ENCODE measurements at regions not wholly inside any gene's neighbourhood (a gene's known extent, or its start where the extent isn't known, plus 50 kb on each side); places are given as distances from the start of the nearest gene placed in this dataset.
A peak's percentile ranks its signal among the peaks of the same experiment; 100 is the strongest.

GRCh38 chr12:114752217-114752616 is 68.2 kb upstream of the TBX3 start:
- Histone ChIP-seq H3K27me3 (ENCODE audit: control insufficient read depth, insufficient read depth, low read length) (no peaks in the 10 kb centered on the region), H3K4me1 (ENCODE audit: control insufficient read depth, insufficient read depth, low read length) (no peaks in the 10 kb centered on the region), H3K36me3 (ENCODE audit: insufficient read depth, low read length) (no peaks in the 10 kb centered on the region), H3K9ac (ENCODE audit: low read depth, low read length) (no peak overlapping the region), H3K9me3 (replicated peaks; ENCODE audit: low read length) (no peaks in the 10 kb centered on the region), H3K4me2 (ENCODE audit: low read length) (no peak overlapping the region), H3K4me3 (ENCODE audit: low read length) (no peak overlapping the region)

GRCh38 chr12:114751712-114752111 is 67.7 kb upstream of the TBX3 start:
- peaks cover 3% of the 10 kb centered on the region for H3K4me1 ChIP-seq (ENCODE audit: control insufficient read depth, insufficient read depth, low read length)
- H3K4me3 ChIP-seq (ENCODE audit: low read length) = no peak overlapping the region
- no peak overlapping the region for H3K9ac ChIP-seq (ENCODE audit: low read depth, low read length)
- no peaks in the 10 kb centered on the region for H3K9me3 ChIP-seq (replicated peaks; ENCODE audit: low read length)
- H3K27me3 ChIP-seq (ENCODE audit: control insufficient read depth, insufficient read depth, low read length) = no peaks in the 10 kb centered on the region
- no peaks in the 10 kb centered on the region for H3K36me3 ChIP-seq (ENCODE audit: insufficient read depth, low read length)
- no peak overlapping the region for H3K4me2 ChIP-seq (ENCODE audit: low read length)

GRCh38 chr12:114750917-114751316 is 66.9 kb upstream of the TBX3 start:
- Histone ChIP-seq H3K4me2 (ENCODE audit: low read length) (no peak overlapping the region), H3K9ac (ENCODE audit: low read depth, low read length) (no peak overlapping the region), H3K36me3 (ENCODE audit: insufficient read depth, low read length) (no peaks in the 10 kb centered on the region), H3K27me3 (ENCODE audit: control insufficient read depth, insufficient read depth, low read length) (no peaks in the 10 kb centered on the region), H3K4me3 (ENCODE audit: low read length) (no peak overlapping the region), H3K9me3 (replicated peaks; ENCODE audit: low read length) (no peaks in the 10 kb centered on the region), H3K4me1 (ENCODE audit: control insufficient read depth, insufficient read depth, low read length) (peaks cover 3% of the 10 kb centered on the region)

- Histone ChIP-seq H3K4me1 (ENCODE audit: control insufficient read depth, insufficient read depth, low read length) (peaks cover 7% of the 10 kb centered on the region), H3K9ac (ENCODE audit: low read depth, low read length) (no peak overlapping the region), H3K36me3 (ENCODE audit: insufficient read depth, low read length) (no peaks in the 10 kb centered on the region), H3K27me3 (ENCODE audit: control insufficient read depth, insufficient read depth, low read length) (no peaks in the 10 kb centered on the region), H3K4me3 (ENCODE audit: low read length) (no peak overlapping the region), H3K9me3 (replicated peaks; ENCODE audit: low read length) (no peaks in the 10 kb centered on the region), H3K4me2 (ENCODE audit: low read length) (no peak overlapping the region)
Observed at GRCh38 chr12:114749065-114749464, 65.1 kb upstream of the TBX3 start.

- Histone ChIP-seq H3K4me2 (ENCODE audit: low read length) (no peak overlapping the region), H3K4me1 (ENCODE audit: control insufficient read depth, insufficient read depth, low read length) (peaks cover 7% of the 10 kb centered on the region), H3K27me3 (ENCODE audit: control insufficient read depth, insufficient read depth, low read length) (no peaks in the 10 kb centered on the region), H3K36me3 (ENCODE audit: insufficient read depth, low read length) (no peaks in the 10 kb centered on the region), H3K4me3 (ENCODE audit: low read length) (no peak overlapping the region), H3K9me3 (replicated peaks; ENCODE audit: low read length) (no peaks in the 10 kb centered on the region), H3K9ac (ENCODE audit: low read depth, low read length) (no peak overlapping the region)
Observed at GRCh38 chr12:114747012-114747858, 63.3 kb upstream of the TBX3 start.

GRCh38 chr12:114746297-114747011 is 62.5 kb upstream of the TBX3 start:
- Histone ChIP-seq H3K4me2 (ENCODE audit: low read length) (no peak overlapping the region), H3K9me3 (replicated peaks; ENCODE audit: low read length) (no peaks in the 10 kb centered on the region), H3K4me3 (ENCODE audit: low read length) (no peak overlapping the region), H3K4me1 (ENCODE audit: control insufficient read depth, insufficient read depth, low read length) (peaks cover 7% of the 10 kb centered on the region), H3K36me3 (ENCODE audit: insufficient read depth, low read length) (no peaks in the 10 kb centered on the region), H3K27me3 (ENCODE audit: control insufficient read depth, insufficient read depth, low read length) (no peaks in the 10 kb centered on the region), H3K9ac (ENCODE audit: low read depth, low read length) (no peak overlapping the region)

GRCh38 chr12:114744691-114745090 is 60.7 kb upstream of the TBX3 start:
- Histone ChIP-seq H3K4me1 (ENCODE audit: control insufficient read depth, insufficient read depth, low read length) (peaks cover 7% of the 10 kb centered on the region), H3K4me3 (ENCODE audit: low read length) (no peak overlapping the region), H3K9ac (ENCODE audit: low read depth, low read length) (no peak overlapping the region), H3K9me3 (replicated peaks; ENCODE audit: low read length) (no peaks in the 10 kb centered on the region), H3K36me3 (ENCODE audit: insufficient read depth, low read length) (no peaks in the 10 kb centered on the region), H3K27me3 (ENCODE audit: control insufficient read depth, insufficient read depth, low read length) (no peaks in the 10 kb centered on the region), H3K4me2 (ENCODE audit: low read length) (peak overlapping the region; percentile 35)

- Histone ChIP-seq H3K4me3 (ENCODE audit: low read length) (no peak overlapping the region), H3K9ac (ENCODE audit: low read depth, low read length) (no peak overlapping the region), H3K27me3 (ENCODE audit: control insufficient read depth, insufficient read depth, low read length) (no peaks in the 10 kb centered on the region), H3K4me2 (ENCODE audit: low read length) (no peak overlapping the region), H3K36me3 (ENCODE audit: insufficient read depth, low read length) (no peaks in the 10 kb centered on the region), H3K9me3 (replicated peaks; ENCODE audit: low read length) (no peaks in the 10 kb centered on the region), H3K4me1 (ENCODE audit: control insufficient read depth, insufficient read depth, low read length) (peaks cover 7% of the 10 kb centered on the region)
Observed at GRCh38 chr12:114744285-114744684, 60.3 kb upstream of the TBX3 start.

- Histone ChIP-seq H3K36me3 (ENCODE audit: insufficient read depth, low read length) (no peaks in the 10 kb centered on the region), H3K27me3 (ENCODE audit: control insufficient read depth, insufficient read depth, low read length) (no peaks in the 10 kb centered on the region), H3K4me1 (ENCODE audit: control insufficient read depth, insufficient read depth, low read length) (peaks cover 7% of the 10 kb centered on the region), H3K9ac (ENCODE audit: low read depth, low read length) (no peak overlapping the region), H3K4me2 (ENCODE audit: low read length) (no peak overlapping the region), H3K9me3 (replicated peaks; ENCODE audit: low read length) (no peaks in the 10 kb centered on the region), H3K4me3 (ENCODE audit: low read length) (no peak overlapping the region)
Observed at GRCh38 chr12:114743799-114744198, 59.8 kb upstream of the TBX3 start.

GRCh38 chr12:114743289-114743688 is 59.3 kb upstream of the TBX3 start:
- H3K9me3 ChIP-seq (replicated peaks; ENCODE audit: low read length) = no peaks in the 10 kb centered on the region
- H3K4me3 ChIP-seq (ENCODE audit: low read length) = no peak overlapping the region
- H3K4me1 ChIP-seq (ENCODE audit: control insufficient read depth, insufficient read depth, low read length) = peaks cover 7% of the 10 kb centered on the region
- no peaks in the 10 kb centered on the region for H3K36me3 ChIP-seq (ENCODE audit: insufficient read depth, low read length)
- H3K4me2 ChIP-seq (ENCODE audit: low read length) = no peak overlapping the region
- no peak overlapping the region for H3K9ac ChIP-seq (ENCODE audit: low read depth, low read length)
- H3K27me3 ChIP-seq (ENCODE audit: control insufficient read depth, insufficient read depth, low read length) = no peaks in the 10 kb centered on the region

GRCh38 chr12:114742363-114742762 is 58.4 kb upstream of the TBX3 start:
- Histone ChIP-seq H3K4me1 (ENCODE audit: control insufficient read depth, insufficient read depth, low read length) (peaks cover 7% of the 10 kb centered on the region), H3K4me2 (ENCODE audit: low read length) (no peak overlapping the region), H3K9ac (ENCODE audit: low read depth, low read length) (no peak overlapping the region)

GRCh38 chr12:114741940-114742339 is 58.0 kb upstream of the TBX3 start:
- H3K4me2 ChIP-seq (ENCODE audit: low read length) = no peak overlapping the region
- H3K27me3 ChIP-seq (ENCODE audit: control insufficient read depth, insufficient read depth, low read length) = no peaks in the 10 kb centered on the region
- H3K4me3 ChIP-seq (ENCODE audit: low read length) = no peak overlapping the region
- H3K4me1 ChIP-seq (ENCODE audit: control insufficient read depth, insufficient read depth, low read length) = peaks cover 6% of the 10 kb centered on the region
- H3K9me3 ChIP-seq (replicated peaks; ENCODE audit: low read length) = no peaks in the 10 kb centered on the region
- H3K36me3 ChIP-seq (ENCODE audit: insufficient read depth, low read length) = no peaks in the 10 kb centered on the region
- H3K9ac ChIP-seq (ENCODE audit: low read depth, low read length) = no peak overlapping the region

More at GRCh38 chr12:114742363-114742762, 58.4 kb upstream of the TBX3 start:
- H3K27me3 ChIP-seq (ENCODE audit: control insufficient read depth, insufficient read depth, low read length) = no peaks in the 10 kb centered on the region
- no peaks in the 10 kb centered on the region for H3K9me3 ChIP-seq (replicated peaks; ENCODE audit: low read length)
- no peak overlapping the region for H3K4me3 ChIP-seq (ENCODE audit: low read length)
- no peaks in the 10 kb centered on the region for H3K36me3 ChIP-seq (ENCODE audit: insufficient read depth, low read length)

Data from skeletal muscle satellite cell (primary cell).